Breast epithelium (tissue), 4 donors: ENCODE measurements at regions not wholly inside any gene's neighbourhood (a gene's known extent, or its start where the extent isn't known, plus 50 kb on each side); places are given as distances from the start of the nearest gene placed in this dataset.

Experiments
- DNase-seq, 2 donors: peaks; one replicate each; pipeline ENCODE4 v3.0.0-alpha.2; 2019; ENCODE audit warnings: low spot score in 2 of 2
- H3K27ac ChIP-seq, 2 donors: fragments of 200-600 bp; sonication (generic) in 1 of 2; one replicate each; pipeline ENCODE4 v1.5.1; 2016 to 2019; ENCODE audit warnings: mild to moderate bottlenecking in 1 of 2
- H3K27me3 ChIP-seq, 2 donors: fragments of 200-600 bp; sonication (generic) in 1 of 2; one replicate each; pipeline versions ENCODE4 v1.5.1 to v1.6.0; 2017 to 2019; ENCODE audit warnings: control low read depth in 1 of 2, mild to moderate bottlenecking in 1 of 2
- H3K36me3 ChIP-seq: fragments of 200-600 bp; one replicate; pipeline ENCODE4 v1.5.1; 2019
- H3K4me1 ChIP-seq, 2 donors: fragments of 200-600 bp; sonication (generic); one replicate each; pipeline ENCODE4 v1.5.1; 2016 to 2019; ENCODE audit warnings: control low read depth in 1 of 2
- H3K4me3 ChIP-seq, 3 donors: fragments of 200-600 bp; sonication (generic); 1 replicate in 2 of 3; 2 replicates in 1 of 3; pipeline ENCODE4 v1.5.1; 2016 to 2019; ENCODE audit warnings: mild to moderate bottlenecking in 3 of 3, moderate library complexity in 2 of 3
- H3K9me3 ChIP-seq, 2 donors: fragments of 200-600 bp; sonication (generic) in 1 of 2; one replicate each; pipeline ENCODE4 v1.5.1; 2016 to 2019; ENCODE audit warnings: control low read depth in 1 of 2
- CTCF ChIP-seq, 3 donors: fragments of 450-650 bp; IDR thresholded peaks; one replicate each; pipeline ENCODE4 v1.5.1; 2016 to 2017; ENCODE audit warnings: antibody characterized with exemption in 3 of 3, mild to moderate bottlenecking in 3 of 3, moderate library complexity in 3 of 3
- POLR2A ChIP-seq: fragments of 450-650 bp; IDR thresholded peaks from one replicate; pipeline ENCODE4 v1.6.1; 2016; ENCODE audit warnings: antibody characterized with exemption, mild to moderate bottlenecking, moderate library complexity
- POLR2AphosphoS5 ChIP-seq, 3 donors: sonication (generic); formaldehyde crosslinking; IDR thresholded peaks; one replicate each; pipeline ENCODE4 v1.6.1; 2017; ENCODE audit warnings: antibody characterized with exemption in 3 of 3
- intact Hi-C: fragments of 100-400 bp; cut with DNase I; formaldehyde crosslinking; loops from one replicate; pipeline ENCODE4 v1.15.1; 2023; ENCODE audit warnings: low total_unique reads

- Histone ChIP-seq H3K27me3 (no peaks in the 10 kb centered on the region), H3K4me1 (no peaks in the 10 kb centered on the region), H3K27ac (no peak overlapping the region), H3K4me3 (no peak overlapping the region), H3K9me3 (no peaks in the 10 kb centered on the region), H3K36me3 (no peaks in the 10 kb centered on the region)
- DNase-seq: no peak
- intact Hi-C loops: no loop called here
- TF ChIP-seq POLR2A: no peak
- TF ChIP-seq POLR2AphosphoS5 (IDR thresholded peaks at IDR 0.05): no peak
- TF ChIP-seq CTCF (IDR thresholded peaks at IDR 0.05): no peak
Measured at GRCh38 chr5:126119887-126120442, 303.2 kb upstream of the GRAMD2B start.

- Histone ChIP-seq H3K36me3 (no peaks in the 10 kb centered on the region), H3K27ac (no peak overlapping the region), H3K9me3 (no peaks in the 10 kb centered on the region), H3K4me3 (no peak overlapping the region), H3K27me3 (no peaks in the 10 kb centered on the region), H3K4me1 (no peaks in the 10 kb centered on the region)
- TF ChIP-seq POLR2A (no peak), CTCF (IDR thresholded peaks at IDR 0.05) (no peak), POLR2AphosphoS5 (IDR thresholded peaks at IDR 0.05) (no peak)
- no peak for DNase-seq
- intact Hi-C loops: no loop called here
Measured at GRCh38 chr5:126120939-126121338, 302.3 kb upstream of the GRAMD2B start.

GRCh38 chr5:126122942-126123341, 300.3 kb upstream of the GRAMD2B start:
- intact Hi-C loops: no loop called here
- Histone ChIP-seq H3K4me3 (no peak overlapping the region), H3K4me1 (no peaks in the 10 kb centered on the region), H3K36me3 (no peaks in the 10 kb centered on the region), H3K27me3 (no peaks in the 10 kb centered on the region), H3K9me3 (no peaks in the 10 kb centered on the region), H3K27ac (no peak overlapping the region)
- DNase-seq: no peak
- no peak for TF ChIP-seq CTCF (IDR thresholded peaks at IDR 0.05)
- TF ChIP-seq POLR2A: no peak
- no peak for TF ChIP-seq POLR2AphosphoS5 (IDR thresholded peaks at IDR 0.05)

- no peak for TF ChIP-seq POLR2AphosphoS5 (IDR thresholded peaks at IDR 0.05)
- no peak for TF ChIP-seq CTCF (IDR thresholded peaks at IDR 0.05)
- no peak for TF ChIP-seq POLR2A
- intact Hi-C loops: no loop called here
- Histone ChIP-seq H3K4me1 (no peaks in the 10 kb centered on the region), H3K27me3 (no peaks in the 10 kb centered on the region), H3K36me3 (no peaks in the 10 kb centered on the region), H3K4me3 (no peak overlapping the region), H3K9me3 (no peaks in the 10 kb centered on the region), H3K27ac (no peak overlapping the region)
- no peak for DNase-seq
Measured at GRCh38 chr5:126124706-126125345, 298.4 kb upstream of the GRAMD2B start.

- intact Hi-C loops: no loop called here
- TF ChIP-seq CTCF (IDR thresholded peaks at IDR 0.05) (no peak), POLR2AphosphoS5 (IDR thresholded peaks at IDR 0.05) (no peak), POLR2A (no peak)
- Histone ChIP-seq H3K27ac (no peak overlapping the region), H3K9me3 (no peaks in the 10 kb centered on the region), H3K27me3 (no peaks in the 10 kb centered on the region), H3K36me3 (no peaks in the 10 kb centered on the region), H3K4me1 (no peaks in the 10 kb centered on the region), H3K4me3 (no peak overlapping the region)
- no peak for DNase-seq
Measured at GRCh38 chr5:126125407-126125806, 297.8 kb upstream of the GRAMD2B start.
